GM23338 (cell line): ENCODE measurements at regions not wholly inside any gene's neighbourhood (a gene's known extent, or its start where the extent isn't known, plus 50 kb on each side); places are given as distances from the start of the nearest gene placed in this dataset.

ENCODE experiments used
- ATAC-seq: fragments of 200-7000 bp; cut with Tn5 transposase; 3 replicates; pipeline ENCODE4 v1.9.1; 2020
- DNase-seq: peaks from one replicate; pipeline ENCODE4 v3.0.0-alpha.2; 2015; ENCODE audit warnings: low spot score
- H2AFZ ChIP-seq: fragments of 200-600 bp; sonication (generic); 2 replicates; pipeline ENCODE4 v1.8.0; 2016; ENCODE audit warnings: antibody characterized with exemption, mild to moderate bottlenecking, moderate library complexity
- H3F3A ChIP-seq: fragments of 200-600 bp; sonication (generic); replicated peaks from 2 replicates; pipeline ENCODE4 v1.8.0; 2017; ENCODE audit warnings: antibody characterized with exemption, mixed run types, low read depth
- H3K27ac ChIP-seq: fragments of 200-600 bp; sonication (generic); 2 replicates; pipeline ENCODE4 v1.6.1; 2016; ENCODE audit warnings: low read depth
- H3K27me3 ChIP-seq: fragments of 200-600 bp; sonication (generic); 2 replicates; pipeline ENCODE4 v1.8.0; 2016; ENCODE audit warnings: mild to moderate bottlenecking, mixed run types, moderate library complexity; ENCODE audit not compliant: insufficient read depth
- H3K36me3 ChIP-seq: fragments of 200-600 bp; sonication (generic); 2 replicates; pipeline ENCODE4 v1.8.0; 2016; ENCODE audit warnings: mild to moderate bottlenecking; ENCODE audit not compliant: insufficient read depth
- H3K4me1 ChIP-seq: fragments of 200-600 bp; sonication (generic); 2 replicates; pipeline ENCODE4 v1.8.0; 2016; ENCODE audit warnings: mild to moderate bottlenecking, moderate library complexity; ENCODE audit not compliant: insufficient read depth
- H3K4me2 ChIP-seq: fragments of 200-600 bp; sonication (generic); 2 replicates; pipeline ENCODE4 v1.7.1; 2017; ENCODE audit warnings: mixed run types
- H3K4me3 ChIP-seq: fragments of 200-600 bp; sonication (generic); 2 replicates; pipeline ENCODE4 v1.6.1; 2016; ENCODE audit warnings: mixed run types
- H3K79me2 ChIP-seq: fragments of 200-600 bp; sonication (generic); replicated peaks from 2 replicates; pipeline ENCODE4 v1.8.0; 2017; ENCODE audit warnings: mild to moderate bottlenecking; ENCODE audit not compliant: insufficient read depth
- H3K9me2 ChIP-seq: fragments of 200-600 bp; sonication (generic); 2 replicates; pipeline ENCODE4 v1.8.0; 2017; ENCODE audit not compliant: insufficient read depth
- H4K20me1 ChIP-seq: fragments of 200-600 bp; sonication (generic); replicated peaks from 2 replicates; pipeline ENCODE4 v1.8.0; 2017; ENCODE audit warnings: mild to moderate bottlenecking; ENCODE audit not compliant: insufficient read depth
- H3K27ac Mint-ChIP-seq: 2 replicates; pipeline ENCODE4 v1.8.0; 2020; ENCODE audit warnings: inconsistent platforms, mild to moderate bottlenecking, moderate library complexity, mixed read lengths
- H3K27me3 Mint-ChIP-seq: 3 replicates; pipeline ENCODE4 v1.8.0; 2022; ENCODE audit warnings: low read depth, mild to moderate bottlenecking, moderate library complexity, mixed read lengths, inconsistent platforms; ENCODE audit not compliant: insufficient read depth, poor library complexity
- H3K36me3 Mint-ChIP-seq: 3 replicates; pipeline ENCODE4 v1.8.0; 2021; ENCODE audit warnings: low read depth, mild to moderate bottlenecking, inconsistent platforms, moderate library complexity, mixed read lengths
- H3K4me1 Mint-ChIP-seq: 3 replicates; pipeline ENCODE4 v1.8.0; 2020; ENCODE audit warnings: mild to moderate bottlenecking, inconsistent platforms, mixed read lengths
- H3K4me3 Mint-ChIP-seq: 3 replicates; pipeline ENCODE4 v1.8.0; 2021; ENCODE audit warnings: moderate library complexity, mild to moderate bottlenecking, inconsistent platforms, mixed read lengths
- H3K9me3 Mint-ChIP-seq: 3 replicates; pipeline ENCODE4 v1.8.0; 2020; ENCODE audit warnings: moderate library complexity, mild to moderate bottlenecking, inconsistent platforms, mixed read lengths
- CREB1 ChIP-seq: fragments of 250-450 bp; sonication (Bioruptor Pico); IDR thresholded peaks from 2 replicates; pipeline ENCODE4 v1.5.0; 2020; ENCODE audit warnings: low read depth, mild to moderate bottlenecking, moderate library complexity
- CTCF ChIP-seq, 2 experiments: fragments of 200-600 bp in 1 of 2; sonication (generic) in 1 of 2; conservative IDR thresholded peaks; 2 replicates each; pipeline versions ENCODE4 v1.5.1 to v1.6.1; 2016 to 2017; ENCODE audit warnings: antibody characterized with exemption in 2 of 2, low read depth in 2 of 2, mild to moderate bottlenecking in 2 of 2, moderate library complexity in 1 of 2
- ETS1 ChIP-seq: IDR thresholded peaks from 2 replicates; pipeline ENCODE4 v1.6.1; 2016; ENCODE audit warnings: antibody characterized with exemption
- EZH2 ChIP-seq: fragments of 200-600 bp; sonication (generic); IDR thresholded peaks from one replicate; pipeline ENCODE4 v1.8.0; 2017; ENCODE audit warnings: antibody characterized with exemption, mild to moderate bottlenecking, low read depth; ENCODE audit not compliant: unreplicated experiment
- EZH2phosphoT487 ChIP-seq: fragments of 200-600 bp; sonication (generic); IDR thresholded peaks from one replicate; pipeline ENCODE4 v1.8.1; 2018; ENCODE audit warnings: antibody characterized with exemption; ENCODE audit not compliant: unreplicated experiment
- JUNB ChIP-seq: IDR thresholded peaks from one replicate; pipeline ENCODE4 v1.6.1; 2016; ENCODE audit warnings: antibody characterized with exemption; ENCODE audit not compliant: unreplicated experiment
- NANOG ChIP-seq: IDR thresholded peaks from 2 replicates; pipeline ENCODE4 v1.6.1; 2016; ENCODE audit warnings: antibody characterized with exemption, borderline replicate concordance
- POLR2AphosphoS5 ChIP-seq: IDR thresholded peaks from 2 replicates; pipeline ENCODE4 v1.6.1; 2016; ENCODE audit warnings: antibody characterized with exemption, low read depth
- REST ChIP-seq: IDR thresholded peaks from one replicate; pipeline ENCODE4 v1.6.1; 2018; ENCODE audit warnings: antibody characterized with exemption; ENCODE audit not compliant: unreplicated experiment
- STAT1 ChIP-seq: IDR thresholded peaks from one replicate; pipeline ENCODE4 v1.6.1; 2016; ENCODE audit warnings: antibody characterized with exemption; ENCODE audit not compliant: unreplicated experiment
- ZNF114 ChIP-seq: fragments of 250-450 bp; sonication (Bioruptor Pico); IDR thresholded peaks from 2 replicates; pipeline ENCODE4 v1.5.0; 2020; ENCODE audit warnings: mild to moderate bottlenecking, moderate library complexity
- ZNF331 ChIP-seq: fragments of 250-450 bp; sonication (Bioruptor Pico); IDR thresholded peaks from 2 replicates; pipeline ENCODE4 v1.5.0; 2020; ENCODE audit warnings: low read depth, mild to moderate bottlenecking, moderate library complexity

DNA sequence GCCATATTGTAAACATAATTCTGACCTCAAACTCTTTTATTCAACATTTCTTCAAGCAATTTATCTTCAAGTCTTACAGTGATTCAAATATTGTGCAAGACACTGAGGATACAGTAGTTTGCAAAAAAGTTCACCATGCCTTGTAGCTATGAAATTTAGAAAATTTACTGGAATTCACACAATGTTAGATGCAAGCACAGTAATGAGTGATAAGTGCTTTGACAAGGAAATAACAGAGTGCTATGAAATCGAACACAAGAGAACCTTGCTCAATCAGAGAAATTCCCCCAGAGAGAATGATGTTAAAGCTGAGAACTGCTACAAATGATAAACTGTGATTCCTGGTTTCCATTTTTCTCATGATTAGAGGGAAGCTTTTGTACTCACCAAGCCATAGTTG, 952.9 kb downstream of the FAT4 start (continued):
- TF ChIP-seq CTCF (conservative IDR thresholded peaks at IDR 0.05; ENCODE audit: low read depth in 2 of 2), result no peak
- TF ChIP-seq EZH2phosphoT487, result no peak
- TF ChIP-seq POLR2AphosphoS5, result no peak
- TF ChIP-seq REST, result no peak

DNA sequence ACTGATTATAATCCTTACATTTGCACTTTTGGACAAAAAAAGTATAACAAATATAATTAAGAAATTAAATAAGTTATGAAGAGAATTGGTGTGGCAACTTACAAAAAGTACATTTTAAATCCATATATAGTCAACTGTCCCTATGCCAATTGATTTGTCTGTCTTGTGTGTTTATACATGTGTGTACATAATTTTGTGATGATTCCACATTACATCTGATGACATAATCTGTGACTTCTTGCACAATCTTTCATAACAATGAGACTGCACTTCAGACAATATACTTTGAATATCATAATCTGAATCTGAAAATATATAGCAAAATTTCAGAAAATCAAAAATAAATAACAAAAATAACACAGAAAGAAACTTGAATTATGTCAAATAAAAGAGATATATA, 953.4 kb downstream of the FAT4 start:
- no peaks in the 10 kb centered on the region for H3K4me1 Mint-ChIP-seq
- no peak overlapping the region for H3K27ac Mint-ChIP-seq
- Histone ChIP-seq H3K4me3 (no peak overlapping the region), H3K79me2 (no peaks in the 10 kb centered on the region), H3F3A (no peaks in the 10 kb centered on the region), H3K36me3 (no peaks in the 10 kb centered on the region), H3K27ac (no peak overlapping the region), H2AFZ (no peak overlapping the region), H3K4me1 (peaks cover 4% of the 10 kb centered on the region; the same call in 1 of the 2 replicates), H3K27me3 (no peaks in the 10 kb centered on the region), H3K9me2 (no peaks in the 10 kb centered on the region), H4K20me1 (no peaks in the 10 kb centered on the region), H3K4me2 (no peak overlapping the region)
- no peaks in the 10 kb centered on the region for H3K27me3 Mint-ChIP-seq
- no peaks in the 10 kb centered on the region for H3K9me3 Mint-ChIP-seq
- no peaks in the 10 kb centered on the region for H3K36me3 Mint-ChIP-seq
- ATAC-seq, result no peak
- no peak for DNase-seq
- no peak overlapping the region for H3K4me3 Mint-ChIP-seq
- TF ChIP-seq REST (no peak), POLR2AphosphoS5 (no peak), STAT1 (no peak), CTCF (conservative IDR thresholded peaks at IDR 0.05; ENCODE audit: low read depth in 2 of 2) (no peak), EZH2phosphoT487 (no peak), ZNF331 (CRISPR knock-in tag) (no peak), JUNB (no peak), CREB1 (CRISPR knock-in tag) (no peak), EZH2 (no peak), ETS1 (no peak), NANOG (no peak), ZNF114 (CRISPR knock-in tag) (no peak)
